ENCODE measurements at regions not wholly inside any gene's neighbourhood (a gene's known extent, or its start where the extent isn't known, plus 50 kb on each side); places are given as distances from the start of the nearest gene placed in this dataset.

DNA sequence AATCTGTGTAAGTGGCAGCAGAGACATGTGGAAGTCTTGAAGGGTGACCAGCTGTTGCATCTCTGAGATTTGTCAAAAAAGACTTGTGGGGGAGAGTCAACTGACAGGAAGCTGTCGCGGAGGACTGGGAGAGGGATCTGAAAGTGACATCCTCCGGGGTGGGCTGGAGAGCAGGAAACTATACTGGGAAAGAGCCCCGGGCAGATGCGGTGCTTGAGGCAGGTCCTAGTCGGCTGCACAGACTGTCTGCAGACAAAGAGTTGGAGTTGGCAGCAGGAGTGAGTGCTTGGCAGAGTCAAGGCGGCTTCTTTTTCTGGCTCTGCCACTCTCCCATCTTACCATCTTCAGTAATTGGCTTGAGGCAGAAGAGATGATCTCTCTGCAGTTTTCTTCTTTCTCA is 294.0 kb upstream of the C1orf87 start:
- Histone ChIP-seq H3K4me3 (ENCODE audit: low read depth in 1 of 5, low read length in 5 of 5) (no peak overlapping the region), H3K9ac (ENCODE audit: low read length in 5 of 5) (no peak overlapping the region), H3K36me3 (ENCODE audit: control insufficient read depth in 5 of 5, insufficient read depth in 5 of 5, low read length in 5 of 5) (no peaks in the 10 kb centered on the region), H3K27ac (ENCODE audit: low read depth, low read length) (no peak overlapping the region), H3K4me1 (ENCODE audit: control insufficient read depth in 5 of 5, insufficient read depth in 5 of 5, low read length in 5 of 5) (no peaks in the 10 kb centered on the region), H3K27me3 (ENCODE audit: control insufficient read depth in 5 of 5, insufficient read depth in 4 of 5, low read length in 5 of 5) (no peaks in the 10 kb centered on the region), H3K9me3 (ENCODE audit: control insufficient read depth in 5 of 5, low read length in 5 of 5) (peaks cover 0 to 3% (median 3%) of the 10 kb centered on the region in 5 donors)

- Histone ChIP-seq H3K4me1 (ENCODE audit: control insufficient read depth in 5 of 5, insufficient read depth in 5 of 5, low read length in 5 of 5) (no peaks in the 10 kb centered on the region), H3K36me3 (ENCODE audit: control insufficient read depth in 5 of 5, insufficient read depth in 5 of 5, low read length in 5 of 5) (no peaks in the 10 kb centered on the region), H3K4me3 (ENCODE audit: low read depth in 1 of 5, low read length in 5 of 5) (no peak overlapping the region), H3K27ac (ENCODE audit: low read depth, low read length) (no peak overlapping the region), H3K9ac (ENCODE audit: low read length in 5 of 5) (no peak overlapping the region), H3K9me3 (ENCODE audit: control insufficient read depth in 5 of 5, low read length in 5 of 5) (no peaks in the 10 kb centered on the region), H3K27me3 (ENCODE audit: control insufficient read depth in 5 of 5, insufficient read depth in 4 of 5, low read length in 5 of 5) (no peaks in the 10 kb centered on the region)
Measured at GRCh38 chr1:60359431-60359830, 285.9 kb upstream of the C1orf87 start.

GRCh38 chr1:60350531-60350930 is 277.0 kb upstream of the C1orf87 start:
- Histone ChIP-seq H3K27me3 (ENCODE audit: control insufficient read depth in 5 of 5, insufficient read depth in 4 of 5, low read length in 5 of 5) (no peaks in the 10 kb centered on the region), H3K4me1 (ENCODE audit: control insufficient read depth in 5 of 5, insufficient read depth in 5 of 5, low read length in 5 of 5) (peaks cover 0 to 2% (median 0%) of the 10 kb centered on the region in 5 donors), H3K9me3 (ENCODE audit: control insufficient read depth in 5 of 5, low read length in 5 of 5) (no peaks in the 10 kb centered on the region), H3K27ac (ENCODE audit: low read depth, low read length) (no peak overlapping the region), H3K9ac (ENCODE audit: low read length in 5 of 5) (no peak overlapping the region), H3K4me3 (ENCODE audit: low read depth in 1 of 5, low read length in 5 of 5) (no peak overlapping the region), H3K36me3 (ENCODE audit: control insufficient read depth in 5 of 5, insufficient read depth in 5 of 5, low read length in 5 of 5) (no peaks in the 10 kb centered on the region)

GRCh38 chr1:60348884-60349283 is 275.3 kb upstream of the C1orf87 start:
- H3K27me3 ChIP-seq (ENCODE audit: control insufficient read depth in 5 of 5, insufficient read depth in 4 of 5, low read length in 5 of 5): no peaks in the 10 kb centered on the region
- H3K9ac ChIP-seq (ENCODE audit: low read length in 5 of 5): no peak overlapping the region
- H3K27ac ChIP-seq (ENCODE audit: low read depth, low read length): no peak overlapping the region
- H3K36me3 ChIP-seq (ENCODE audit: control insufficient read depth in 5 of 5, insufficient read depth in 5 of 5, low read length in 5 of 5): no peaks in the 10 kb centered on the region
- no peaks in the 10 kb centered on the region for H3K9me3 ChIP-seq (ENCODE audit: control insufficient read depth in 5 of 5, low read length in 5 of 5)
- H3K4me3 ChIP-seq (ENCODE audit: low read depth in 1 of 5, low read length in 5 of 5): no peak overlapping the region
- H3K4me1 ChIP-seq (ENCODE audit: control insufficient read depth in 5 of 5, insufficient read depth in 5 of 5, low read length in 5 of 5): peaks cover 0 to 4% (median 0%) of the 10 kb centered on the region in 5 donors

DNA sequence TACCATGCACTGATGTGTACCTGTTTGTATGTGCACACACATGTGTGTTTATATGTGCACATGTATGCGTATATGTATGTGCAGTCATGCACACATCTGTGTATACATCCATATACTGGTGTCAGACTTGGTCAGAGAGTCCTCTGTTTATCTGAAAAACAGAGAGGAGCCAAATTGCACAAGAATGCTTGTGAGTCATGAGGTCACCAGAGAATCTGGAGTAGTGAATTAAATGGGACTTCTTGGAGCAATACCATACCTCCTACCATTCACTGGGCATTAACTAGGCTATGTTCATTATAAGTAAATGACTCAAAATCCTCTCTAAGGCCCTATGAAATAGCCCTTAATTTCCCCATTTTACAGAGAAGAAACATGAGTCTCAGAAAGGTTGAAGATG is 272.1 kb upstream of the C1orf87 start:
- Histone ChIP-seq H3K36me3 (ENCODE audit: control insufficient read depth in 5 of 5, insufficient read depth in 5 of 5, low read length in 5 of 5) (no peaks in the 10 kb centered on the region), H3K9ac (ENCODE audit: low read length in 5 of 5) (no peak overlapping the region), H3K27ac (ENCODE audit: low read depth, low read length) (no peak overlapping the region), H3K9me3 (ENCODE audit: control insufficient read depth in 5 of 5, low read length in 5 of 5) (no peaks in the 10 kb centered on the region), H3K4me3 (ENCODE audit: low read depth in 1 of 5, low read length in 5 of 5) (no peak overlapping the region), H3K4me1 (ENCODE audit: control insufficient read depth in 5 of 5, insufficient read depth in 5 of 5, low read length in 5 of 5) (peaks cover 0 to 4% (median 0%) of the 10 kb centered on the region in 5 donors), H3K27me3 (ENCODE audit: control insufficient read depth in 5 of 5, insufficient read depth in 4 of 5, low read length in 5 of 5) (no peaks in the 10 kb centered on the region)

GRCh38 chr1:60345049-60345448 is 271.5 kb upstream of the C1orf87 start:
- H3K4me1 ChIP-seq (ENCODE audit: control insufficient read depth in 5 of 5, insufficient read depth in 5 of 5, low read length in 5 of 5): peaks cover 0 to 4% (median 0%) of the 10 kb centered on the region in 5 donors
- no peak overlapping the region for H3K27ac ChIP-seq (ENCODE audit: low read depth, low read length)
- no peaks in the 10 kb centered on the region for H3K36me3 ChIP-seq (ENCODE audit: control insufficient read depth in 5 of 5, insufficient read depth in 5 of 5, low read length in 5 of 5)
- no peak overlapping the region for H3K4me3 ChIP-seq (ENCODE audit: low read depth in 1 of 5, low read length in 5 of 5)
- H3K9ac ChIP-seq (ENCODE audit: low read length in 5 of 5): no peak overlapping the region
- H3K27me3 ChIP-seq (ENCODE audit: control insufficient read depth in 5 of 5, insufficient read depth in 4 of 5, low read length in 5 of 5): no peaks in the 10 kb centered on the region
- H3K9me3 ChIP-seq (ENCODE audit: control insufficient read depth in 5 of 5, low read length in 5 of 5): no peaks in the 10 kb centered on the region

DNA sequence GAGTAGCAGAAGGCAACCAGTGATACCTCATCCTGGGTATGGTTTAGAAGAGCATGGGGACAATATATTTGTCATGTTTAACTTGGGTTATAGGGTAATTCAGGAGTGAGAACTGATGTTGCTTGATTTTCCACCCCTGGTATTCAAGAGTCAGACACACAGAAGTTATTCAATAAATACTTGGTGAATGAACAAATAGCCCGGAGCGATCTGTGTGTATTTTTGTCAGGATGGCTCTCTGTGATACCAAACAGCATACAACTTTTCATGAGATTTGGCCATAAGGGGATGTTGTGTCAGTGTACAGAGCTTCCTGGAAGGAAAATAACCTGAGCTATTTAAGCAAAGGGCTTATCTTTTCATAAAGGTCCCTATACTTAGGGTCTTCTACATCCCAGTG is 270.2 kb upstream of the C1orf87 start:
- Histone ChIP-seq H3K36me3 (ENCODE audit: control insufficient read depth in 5 of 5, insufficient read depth in 5 of 5, low read length in 5 of 5) (no peaks in the 10 kb centered on the region), H3K27me3 (ENCODE audit: control insufficient read depth in 5 of 5, insufficient read depth in 4 of 5, low read length in 5 of 5) (no peaks in the 10 kb centered on the region), H3K9ac (ENCODE audit: low read length in 5 of 5) (no peak overlapping the region), H3K4me1 (ENCODE audit: control insufficient read depth in 5 of 5, insufficient read depth in 5 of 5, low read length in 5 of 5) (peaks cover 0 to 4% (median 0%) of the 10 kb centered on the region in 5 donors), H3K4me3 (ENCODE audit: low read depth in 1 of 5, low read length in 5 of 5) (no peak overlapping the region), H3K9me3 (ENCODE audit: control insufficient read depth in 5 of 5, low read length in 5 of 5) (no peaks in the 10 kb centered on the region), H3K27ac (ENCODE audit: low read depth, low read length) (no peak overlapping the region)

- Histone ChIP-seq H3K9me3 (ENCODE audit: control insufficient read depth in 5 of 5, low read length in 5 of 5) (no peaks in the 10 kb centered on the region), H3K4me3 (ENCODE audit: low read depth in 1 of 5, low read length in 5 of 5) (no peak overlapping the region), H3K27me3 (ENCODE audit: control insufficient read depth in 5 of 5, insufficient read depth in 4 of 5, low read length in 5 of 5) (no peaks in the 10 kb centered on the region), H3K4me1 (ENCODE audit: control insufficient read depth in 5 of 5, insufficient read depth in 5 of 5, low read length in 5 of 5) (peaks cover 0 to 4% (median 2%) of the 10 kb centered on the region in 5 donors), H3K9ac (ENCODE audit: low read length in 5 of 5) (no peak overlapping the region), H3K36me3 (ENCODE audit: control insufficient read depth in 5 of 5, insufficient read depth in 5 of 5, low read length in 5 of 5) (no peaks in the 10 kb centered on the region), H3K27ac (ENCODE audit: low read depth, low read length) (no peak overlapping the region)
Measured at GRCh38 chr1:60342569-60342968, 269.0 kb upstream of the C1orf87 start.

- Histone ChIP-seq H3K9me3 (ENCODE audit: control insufficient read depth in 5 of 5, low read length in 5 of 5) (no peaks in the 10 kb centered on the region), H3K9ac (ENCODE audit: low read length in 5 of 5) (no peak overlapping the region), H3K27ac (ENCODE audit: low read depth, low read length) (no peak overlapping the region), H3K36me3 (ENCODE audit: control insufficient read depth in 5 of 5, insufficient read depth in 5 of 5, low read length in 5 of 5) (no peaks in the 10 kb centered on the region), H3K4me1 (ENCODE audit: control insufficient read depth in 5 of 5, insufficient read depth in 5 of 5, low read length in 5 of 5) (peaks cover 0 to 4% (median 2%) of the 10 kb centered on the region in 5 donors), H3K27me3 (ENCODE audit: control insufficient read depth in 5 of 5, insufficient read depth in 4 of 5, low read length in 5 of 5) (no peaks in the 10 kb centered on the region), H3K4me3 (ENCODE audit: low read depth in 1 of 5, low read length in 5 of 5) (no peak overlapping the region)
Measured at GRCh38 chr1:60341274-60341673, 267.7 kb upstream of the C1orf87 start.

DNA sequence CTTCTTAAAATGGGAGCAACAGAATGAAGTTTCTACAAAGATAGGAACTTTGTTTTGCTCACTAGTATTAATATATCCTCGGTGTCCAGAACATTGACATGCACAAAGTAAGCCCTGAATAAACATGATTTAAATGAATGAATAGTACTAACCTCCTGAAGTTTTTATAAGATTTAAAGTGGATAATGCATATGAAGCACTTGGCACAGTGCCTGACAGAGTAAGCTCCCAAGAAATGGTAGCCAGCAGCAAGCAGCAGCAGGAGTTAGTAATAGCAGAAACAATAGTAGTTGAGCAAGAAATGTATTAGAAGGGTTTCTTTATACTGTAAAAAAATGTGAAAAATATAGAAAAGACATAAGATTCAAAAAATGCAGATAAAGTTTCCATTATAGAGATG is 258.1 kb upstream of the C1orf87 start:
- H3K9ac ChIP-seq (ENCODE audit: low read length in 5 of 5): no peak overlapping the region
- H3K9me3 ChIP-seq (ENCODE audit: control insufficient read depth in 5 of 5, low read length in 5 of 5): peaks cover 0 to 3% (median 0%) of the 10 kb centered on the region in 5 donors
- no peak overlapping the region for H3K4me3 ChIP-seq (ENCODE audit: low read depth in 1 of 5, low read length in 5 of 5)
- no peaks in the 10 kb centered on the region for H3K27me3 ChIP-seq (ENCODE audit: control insufficient read depth in 5 of 5, insufficient read depth in 4 of 5, low read length in 5 of 5)
- no peak overlapping the region for H3K27ac ChIP-seq (ENCODE audit: low read depth, low read length)
- no peaks in the 10 kb centered on the region for H3K36me3 ChIP-seq (ENCODE audit: control insufficient read depth in 5 of 5, insufficient read depth in 5 of 5, low read length in 5 of 5)
- no peaks in the 10 kb centered on the region for H3K4me1 ChIP-seq (ENCODE audit: control insufficient read depth in 5 of 5, insufficient read depth in 5 of 5, low read length in 5 of 5)

- no peak overlapping the region for H3K4me3 ChIP-seq (ENCODE audit: low read depth in 1 of 5, low read length in 5 of 5)
- H3K9ac ChIP-seq (ENCODE audit: low read length in 5 of 5): no peak overlapping the region
- H3K27ac ChIP-seq (ENCODE audit: low read depth, low read length): no peak overlapping the region
- no peaks in the 10 kb centered on the region for H3K27me3 ChIP-seq (ENCODE audit: control insufficient read depth in 5 of 5, insufficient read depth in 4 of 5, low read length in 5 of 5)
- peaks cover 0 to 5% (median 0%) of the 10 kb centered on the region in 5 donors for H3K9me3 ChIP-seq (ENCODE audit: control insufficient read depth in 5 of 5, low read length in 5 of 5)
- H3K4me1 ChIP-seq (ENCODE audit: control insufficient read depth in 5 of 5, insufficient read depth in 5 of 5, low read length in 5 of 5): no peaks in the 10 kb centered on the region
- no peaks in the 10 kb centered on the region for H3K36me3 ChIP-seq (ENCODE audit: control insufficient read depth in 5 of 5, insufficient read depth in 5 of 5, low read length in 5 of 5)
Measured at GRCh38 chr1:60329651-60330050, 256.1 kb upstream of the C1orf87 start.

All from subcutaneous abdominal adipose tissue (tissue), 5 donors.